GM19452 (cell line): ENCODE measurements at regions not wholly inside any gene's neighbourhood (a gene's known extent, or its start where the extent isn't known, plus 50 kb on each side); places are given as distances from the start of the nearest gene placed in this dataset.

Source experiments
- ATAC-seq: cut with Tn5 transposase; IDR thresholded peaks from one replicate; pipeline ENCODE4 v1.9.1; 2021; ENCODE audit not compliant: unreplicated experiment

DNA sequence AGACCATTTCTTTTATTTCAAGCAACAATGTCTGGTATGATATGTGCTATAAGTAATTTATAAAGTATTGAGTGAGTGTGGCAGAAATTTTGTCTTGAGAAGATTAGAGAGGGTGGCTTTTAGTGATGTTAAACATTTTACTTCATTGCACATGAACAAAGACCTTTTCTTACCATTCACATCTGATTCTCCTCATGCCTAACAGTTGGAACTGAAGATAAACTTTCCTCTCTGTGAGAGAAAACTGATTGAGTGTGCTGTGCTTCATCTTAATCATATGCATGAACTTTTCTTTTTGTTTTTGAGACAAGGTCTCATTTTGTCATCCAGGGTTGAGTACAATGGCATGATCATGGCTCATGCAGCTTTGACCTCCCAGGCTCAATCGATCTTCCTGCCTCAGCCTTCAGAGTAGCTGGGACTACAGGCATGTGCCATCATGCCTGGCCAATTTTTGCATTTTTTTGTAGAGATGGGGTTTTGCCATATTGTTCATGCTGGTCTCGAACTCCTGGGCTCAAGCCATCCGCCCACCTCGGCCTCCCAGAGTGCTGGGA, 377.7 kb upstream of the GOLIM4 start:
- ATAC-seq = no peak

DNA sequence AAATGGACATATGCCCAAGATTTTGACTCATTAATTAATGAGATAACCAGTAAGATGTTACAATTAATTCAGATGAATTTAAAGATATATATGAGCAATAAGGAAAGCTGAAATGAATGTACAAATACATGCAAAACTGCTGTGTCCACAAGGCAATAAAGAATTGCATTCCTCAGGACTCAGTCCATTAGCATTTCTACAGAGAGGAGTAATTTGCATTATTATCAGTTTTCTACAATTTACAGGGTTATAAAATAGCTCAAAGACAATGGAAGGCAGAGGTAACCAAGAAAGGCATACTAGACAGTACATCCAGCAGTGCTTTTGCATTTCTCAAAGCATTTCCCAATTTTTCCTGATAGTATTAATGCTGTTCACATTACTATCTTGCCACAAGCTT, 377.1 kb upstream of the GOLIM4 start:
- no peak for ATAC-seq

DNA sequence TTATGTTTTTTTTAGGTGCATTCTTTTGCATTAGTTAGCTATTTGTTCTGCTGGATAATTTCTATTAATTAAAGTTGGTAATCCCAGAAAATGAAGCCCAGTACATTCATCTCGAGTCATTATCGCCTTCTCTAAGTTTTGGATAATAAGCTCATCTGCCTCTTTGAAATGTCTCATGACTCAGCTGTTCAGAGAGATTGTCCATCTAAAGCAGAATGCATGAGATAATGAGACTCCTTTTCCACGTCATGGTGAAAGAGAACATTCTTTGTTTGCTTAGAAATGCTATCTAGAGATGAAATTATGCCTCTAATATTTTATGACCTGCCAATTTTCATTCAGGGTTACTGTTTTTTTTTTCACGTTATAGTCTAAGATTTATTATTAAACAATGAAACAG, 374.7 kb upstream of the GOLIM4 start:
- ATAC-seq = no peak

DNA sequence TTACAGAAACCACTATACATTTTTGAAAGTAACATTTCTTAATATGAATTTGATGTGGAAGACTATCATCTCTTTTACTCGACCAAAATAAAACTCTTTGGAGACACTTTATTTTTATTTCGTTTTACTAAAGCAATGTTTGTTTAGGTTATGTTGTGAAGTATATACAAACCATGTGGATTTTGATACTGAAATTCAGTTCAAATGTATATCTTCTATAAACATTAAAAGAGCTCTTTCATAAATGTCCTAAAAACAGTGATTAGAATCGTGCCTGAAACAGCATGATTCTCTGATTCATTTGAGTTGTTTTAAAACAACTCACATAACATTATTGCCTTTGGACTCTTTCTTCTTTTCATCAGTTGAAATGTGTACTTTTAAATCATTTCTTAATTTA, 373.7 kb upstream of the GOLIM4 start:
- no peak for ATAC-seq

DNA sequence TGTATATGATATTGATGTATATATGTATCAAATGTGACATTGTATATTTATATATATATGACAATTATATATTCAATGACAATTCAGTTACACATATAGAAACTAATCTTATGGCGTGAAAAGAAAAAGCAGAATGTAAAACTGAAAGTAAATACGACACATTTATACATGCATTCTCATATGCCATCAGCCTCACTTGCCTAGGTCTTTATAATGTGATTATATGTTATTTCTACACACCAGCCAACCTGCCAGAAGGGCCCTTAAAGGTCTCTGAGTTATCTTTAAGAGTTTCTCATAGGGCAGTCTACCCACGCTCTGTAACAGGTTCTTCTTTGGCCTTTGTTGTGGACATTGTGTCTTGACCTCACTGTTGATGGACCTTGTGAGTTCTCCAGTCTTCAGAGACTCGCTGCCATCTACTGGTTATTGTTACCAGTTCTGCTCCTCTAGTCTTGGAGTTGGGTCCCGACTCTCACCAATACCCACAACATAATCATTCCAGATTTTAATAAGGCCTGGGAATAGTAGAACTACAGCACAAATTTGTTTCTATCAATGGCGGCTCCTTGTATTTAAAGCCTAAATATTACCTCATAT, 371.5 kb upstream of the GOLIM4 start:
- ATAC-seq = peak; percentile 81

DNA sequence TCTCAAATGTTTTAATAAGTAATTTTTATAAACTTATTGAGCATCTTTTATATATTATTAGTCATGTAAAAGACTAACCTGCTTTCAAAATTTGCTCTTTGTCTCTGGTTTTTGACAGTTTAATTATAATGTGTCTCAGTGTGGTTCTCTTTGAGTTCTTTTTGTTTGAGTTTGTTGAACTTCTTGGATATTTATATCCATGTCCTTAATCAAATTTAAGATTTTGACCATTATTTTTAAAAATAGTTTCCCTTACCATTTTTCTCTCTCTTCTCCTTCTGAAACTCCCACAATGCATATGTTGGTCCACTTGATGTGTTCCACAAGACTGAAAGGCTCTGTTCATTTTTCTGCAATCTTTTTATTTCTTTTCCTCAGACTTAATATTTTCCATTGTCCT, 366.1 kb upstream of the GOLIM4 start:
- ATAC-seq = no peak

DNA sequence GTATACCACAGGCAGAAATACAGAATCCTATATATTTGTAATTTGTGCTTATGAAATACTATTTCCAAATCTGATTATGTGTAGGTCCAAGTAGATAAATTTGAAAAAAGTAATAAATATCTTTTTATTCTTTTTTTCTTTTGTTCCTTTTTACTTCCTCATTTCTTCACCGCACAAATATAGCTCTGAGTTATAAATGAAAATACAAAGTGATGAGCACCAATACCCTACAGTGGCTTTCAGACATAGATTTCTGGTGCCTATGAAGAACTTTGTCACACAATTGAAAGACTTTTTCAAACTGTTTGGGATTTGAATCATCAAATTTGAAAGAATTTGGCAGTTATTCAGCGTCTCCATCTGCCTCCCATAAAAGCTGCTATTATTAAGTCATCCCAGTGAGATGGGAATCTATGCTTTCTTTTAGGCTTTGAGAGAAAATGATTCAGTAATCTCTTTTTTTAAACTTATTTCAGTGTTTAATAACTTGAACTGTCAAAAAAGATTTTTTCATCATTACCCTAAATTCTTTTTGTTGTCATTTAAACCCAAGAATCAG, 363.6 kb upstream of the GOLIM4 start:
- ATAC-seq = no peak

DNA sequence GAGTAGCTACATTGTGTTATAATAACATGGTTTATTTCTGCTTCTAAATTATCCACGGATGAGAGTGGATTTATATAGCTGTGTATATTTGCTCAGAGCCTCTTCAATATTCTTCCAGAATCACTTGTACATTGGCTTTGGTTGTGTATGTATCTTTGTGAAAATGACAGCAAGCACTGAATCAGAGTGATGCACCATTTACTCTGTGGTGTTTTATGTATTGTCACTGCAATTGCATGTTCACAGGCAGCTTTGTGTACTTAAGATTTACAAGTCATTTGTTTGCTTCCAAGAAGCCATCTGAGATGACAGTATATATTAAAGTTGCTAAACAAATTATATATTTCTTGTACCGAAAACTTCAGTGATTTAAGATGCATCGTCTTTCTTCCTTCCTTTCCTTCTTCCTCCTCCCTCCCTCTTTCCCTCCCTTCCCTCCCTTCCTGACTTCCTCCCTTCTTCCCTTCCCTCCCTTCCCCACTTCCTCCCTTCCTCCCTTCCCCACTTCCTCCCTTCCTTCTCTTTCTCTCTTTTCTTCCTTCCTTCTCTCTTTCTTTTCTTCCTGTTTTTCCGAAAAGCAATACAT, 362.3 kb upstream of the GOLIM4 start:
- no peak for ATAC-seq

DNA sequence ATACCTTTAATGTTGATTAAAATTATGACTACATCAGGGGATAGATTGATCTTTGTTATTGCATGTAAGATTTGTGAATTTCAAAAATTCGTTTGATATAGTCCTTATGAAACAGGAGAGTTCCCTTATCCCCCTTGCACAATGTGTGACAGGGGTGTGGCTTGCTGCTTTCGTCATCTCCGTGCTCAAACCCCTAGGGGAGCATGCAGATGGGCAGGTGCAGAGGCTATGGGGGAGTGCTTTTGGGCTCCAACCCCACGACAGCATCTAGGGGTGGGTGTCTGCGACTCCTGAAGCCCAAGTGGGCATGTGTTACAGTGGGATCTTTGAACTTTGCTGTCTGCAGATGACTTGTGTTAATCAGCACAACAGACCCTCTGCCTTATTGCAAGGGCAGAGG, 360.1 kb upstream of the GOLIM4 start:
- no peak for ATAC-seq

DNA sequence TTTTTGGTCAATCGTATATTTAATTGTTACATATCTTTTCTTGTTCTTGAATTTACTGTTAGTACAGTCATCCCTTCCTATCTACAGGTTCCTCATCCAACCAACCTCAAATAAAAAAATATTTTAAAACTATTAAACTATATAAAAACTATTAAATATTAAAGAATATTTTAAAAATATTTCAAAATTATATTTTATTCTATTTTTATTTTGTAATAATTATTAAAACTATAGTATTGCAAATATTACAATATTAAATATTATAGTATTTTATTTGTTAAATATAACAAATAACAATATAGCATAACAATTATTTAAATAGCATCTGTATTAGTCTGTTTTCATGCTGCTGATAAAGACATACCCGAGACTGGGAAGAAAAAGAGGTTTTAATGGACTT, 357.9 kb upstream of the GOLIM4 start:
- no peak for ATAC-seq

DNA sequence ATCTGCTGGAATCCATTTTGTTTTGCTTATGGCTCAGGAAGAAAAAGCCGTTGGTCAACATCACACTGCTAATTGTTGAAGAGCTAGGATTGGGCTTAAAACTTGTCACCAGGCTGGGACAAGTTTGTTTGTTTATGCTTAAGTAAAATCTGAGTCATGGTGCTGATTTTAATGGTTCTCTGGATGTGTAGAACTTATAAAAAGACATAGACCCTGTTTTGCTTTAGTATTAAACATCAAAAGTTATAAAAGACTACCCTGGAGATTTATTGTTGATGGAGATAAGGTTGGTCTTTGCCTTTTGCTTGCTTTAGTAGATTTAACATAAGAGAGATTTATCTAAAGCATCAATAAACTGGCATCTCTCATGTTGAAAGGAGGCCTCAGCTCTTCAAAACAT, 348.2 kb upstream of the GOLIM4 start:
- no peak for ATAC-seq

DNA sequence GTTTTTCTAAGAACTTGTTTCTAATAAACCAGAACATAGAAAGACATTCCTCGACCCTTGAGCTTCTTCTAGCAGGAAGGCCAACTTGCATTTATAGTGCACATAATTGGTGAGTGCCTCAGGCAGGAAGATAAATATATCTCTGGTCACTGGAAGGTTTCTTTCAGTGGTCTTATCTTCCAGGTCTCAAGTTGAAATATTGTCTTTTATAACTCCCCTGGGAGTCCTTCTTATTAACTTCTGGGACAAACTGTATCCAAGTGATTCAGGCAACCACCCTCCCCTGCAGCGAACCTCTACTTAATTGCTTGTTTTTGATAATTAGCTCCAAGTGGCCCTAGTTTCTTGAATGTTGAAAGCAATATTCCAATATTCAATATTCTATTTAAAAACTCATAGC, 346.8 kb upstream of the GOLIM4 start:
- no peak for ATAC-seq

DNA sequence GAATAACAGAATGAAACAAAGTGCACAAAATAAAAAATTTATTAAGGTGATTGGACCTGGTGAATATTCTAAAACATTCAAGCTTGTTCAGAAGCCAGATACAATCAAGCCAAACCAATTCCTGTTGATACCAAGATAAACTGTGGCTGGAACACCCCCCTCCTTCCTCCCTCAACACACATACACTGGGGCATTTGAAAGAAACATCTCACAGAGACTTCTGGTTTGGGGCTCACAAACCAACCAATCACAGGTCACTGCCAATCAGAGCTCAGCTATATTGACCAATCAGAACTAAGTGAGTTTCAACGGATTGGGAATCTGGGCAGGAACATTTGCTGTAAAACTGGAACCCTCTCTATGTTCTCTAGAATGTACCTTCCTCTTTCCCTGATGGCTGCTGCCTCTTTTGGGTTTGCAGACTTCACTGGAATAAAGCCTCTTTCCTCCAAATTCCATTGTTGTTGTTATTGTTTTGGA, 340.6 kb upstream of the GOLIM4 start:
- no peak for ATAC-seq

DNA sequence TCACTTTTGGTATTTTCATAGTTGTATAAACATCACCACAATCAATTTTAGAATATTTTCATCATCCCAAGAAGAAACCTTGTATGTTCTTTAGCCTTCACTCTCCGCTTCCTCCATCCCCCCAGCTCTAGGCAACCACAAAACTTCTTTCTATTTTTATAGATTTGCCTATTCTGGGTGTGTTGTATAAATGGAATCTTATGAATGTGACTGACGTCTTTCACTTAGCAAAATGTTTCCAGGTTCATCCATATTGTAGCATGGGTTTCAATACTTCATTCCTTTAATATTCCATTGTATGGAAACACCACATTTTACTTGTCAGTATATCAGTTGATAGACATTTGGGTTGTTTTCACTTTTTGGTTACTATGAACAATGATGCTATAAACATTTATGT, 335.8 kb upstream of the GOLIM4 start:
- ATAC-seq = no peak

DNA sequence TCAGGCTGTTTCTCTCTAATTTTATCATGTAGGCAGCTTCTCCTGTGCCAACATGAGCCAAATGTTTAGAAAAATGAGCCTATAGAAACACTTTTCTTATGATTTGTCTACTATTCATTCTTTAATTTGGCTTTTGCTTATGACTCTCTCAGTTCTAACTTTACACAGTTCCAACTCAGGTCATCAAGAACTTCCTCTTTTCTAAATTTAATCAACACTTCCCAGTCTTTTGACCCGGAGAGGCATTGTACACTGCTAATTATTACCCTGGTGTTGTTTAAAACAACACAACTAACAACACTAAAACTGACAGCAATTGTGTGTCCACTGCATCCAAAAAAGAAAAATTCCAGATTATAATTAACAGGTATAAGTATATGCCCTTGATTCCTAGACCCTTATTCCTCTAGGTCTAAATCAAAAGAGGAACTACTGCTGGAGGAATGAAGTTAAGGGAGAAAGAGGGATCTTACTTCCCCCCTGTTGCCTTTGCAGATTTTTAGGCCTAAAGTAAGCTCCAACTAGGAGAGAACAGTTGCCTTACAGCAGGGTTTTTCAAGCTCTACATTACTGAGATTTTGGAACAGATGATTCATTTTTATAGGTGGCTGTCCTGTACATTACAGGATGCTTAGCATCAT, 332.2 kb upstream of the GOLIM4 start:
- no peak for ATAC-seq

DNA sequence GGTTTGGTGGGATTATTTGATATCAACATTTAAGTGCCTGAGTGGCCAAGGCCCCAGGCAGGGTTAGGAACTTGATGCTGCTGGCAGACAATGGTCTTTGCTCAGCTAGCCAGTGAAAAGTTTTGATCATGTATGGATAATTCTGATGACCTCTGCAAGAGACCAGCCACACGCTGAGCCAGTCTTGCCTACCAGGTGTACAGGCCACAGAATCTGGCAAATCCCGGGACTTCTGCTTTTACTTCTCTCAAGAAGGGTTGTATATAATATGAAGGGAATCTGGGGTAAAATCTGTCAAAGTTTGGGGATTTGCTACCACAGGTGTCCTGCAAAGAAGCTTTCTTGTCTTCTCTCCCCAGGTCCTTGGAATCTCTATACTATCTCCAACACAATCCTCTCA, 331.4 kb upstream of the GOLIM4 start:
- no peak for ATAC-seq

DNA sequence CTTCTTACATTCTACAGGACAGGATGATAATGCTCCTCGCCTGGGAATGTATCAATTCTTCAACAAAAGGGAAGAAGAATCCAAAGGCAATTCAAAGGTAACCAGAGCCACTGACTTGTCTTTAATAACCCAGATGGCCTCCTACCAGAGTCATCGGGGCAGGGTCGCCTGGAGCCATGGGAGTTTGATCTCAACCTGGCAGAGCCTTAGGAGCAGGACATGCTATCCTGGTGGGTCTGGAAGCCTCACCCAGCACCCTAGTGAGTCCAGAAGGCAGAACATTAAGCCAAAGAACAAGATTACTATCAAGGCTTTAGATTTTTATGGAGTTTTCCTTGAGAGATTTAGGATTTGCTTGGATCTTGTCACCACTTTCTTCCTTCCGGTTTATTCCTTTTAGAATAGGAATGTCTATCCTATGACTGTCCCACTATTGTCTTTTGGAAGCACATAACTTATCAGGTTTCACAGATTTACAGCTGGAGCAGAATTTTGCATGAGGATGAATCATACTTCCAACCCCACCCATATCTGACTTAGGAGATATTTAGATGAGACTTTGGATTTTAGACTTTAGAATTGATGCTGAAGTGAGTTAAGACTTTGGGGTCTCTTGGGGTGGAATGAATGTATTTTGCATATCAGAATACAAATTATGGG, 330.3 kb upstream of the GOLIM4 start:
- ATAC-seq = no peak

DNA sequence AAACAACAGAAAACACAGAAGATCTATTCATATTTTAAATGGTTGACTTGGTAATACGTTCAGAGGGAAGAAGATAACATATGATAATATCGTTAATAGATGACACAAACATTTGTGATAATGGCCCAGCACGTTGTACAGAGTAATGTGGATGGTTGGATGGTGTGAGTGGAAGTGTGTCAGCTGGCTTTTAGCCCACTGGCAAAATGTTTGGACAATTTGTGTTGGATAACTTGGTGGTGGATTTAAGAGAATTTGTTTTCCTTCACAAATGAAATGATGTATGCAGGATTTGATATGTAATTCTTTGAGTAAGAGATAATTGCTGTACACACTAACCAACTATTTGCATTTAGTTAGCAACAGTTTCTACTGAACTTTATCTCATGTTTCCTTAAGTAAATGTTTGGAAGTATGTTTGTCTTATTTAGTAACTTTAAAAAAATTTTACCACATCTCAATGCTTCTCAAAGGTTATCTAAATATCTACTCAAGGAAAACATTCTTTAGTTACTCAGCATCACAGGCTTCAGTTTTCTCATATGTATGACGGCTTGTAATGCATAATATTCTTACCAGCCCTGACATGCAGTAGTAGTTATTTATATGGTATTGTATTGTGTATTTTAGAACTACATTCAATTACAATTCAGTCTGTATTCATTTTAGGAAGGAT, 328.5 kb upstream of the GOLIM4 start:
- no peak for ATAC-seq

DNA sequence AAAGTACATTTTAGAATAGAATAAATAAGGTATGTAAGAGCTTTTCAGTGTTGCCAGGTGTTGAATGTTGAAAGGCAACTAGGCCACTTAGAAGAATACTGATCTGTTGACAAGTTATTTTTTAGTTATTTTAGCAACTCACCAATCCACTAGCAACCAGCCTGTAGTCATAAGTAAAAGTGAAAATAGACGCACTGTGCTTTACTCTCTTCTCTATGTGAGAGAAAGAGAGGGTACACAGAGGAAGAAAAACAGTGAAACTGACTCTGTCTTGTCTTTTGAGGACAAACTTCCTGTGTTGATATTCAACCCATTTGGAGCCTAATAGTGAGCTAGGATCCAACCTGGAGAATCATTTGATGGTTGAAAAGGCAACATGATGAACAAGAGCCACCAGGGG, 327.1 kb upstream of the GOLIM4 start:
- ATAC-seq = no peak

DNA sequence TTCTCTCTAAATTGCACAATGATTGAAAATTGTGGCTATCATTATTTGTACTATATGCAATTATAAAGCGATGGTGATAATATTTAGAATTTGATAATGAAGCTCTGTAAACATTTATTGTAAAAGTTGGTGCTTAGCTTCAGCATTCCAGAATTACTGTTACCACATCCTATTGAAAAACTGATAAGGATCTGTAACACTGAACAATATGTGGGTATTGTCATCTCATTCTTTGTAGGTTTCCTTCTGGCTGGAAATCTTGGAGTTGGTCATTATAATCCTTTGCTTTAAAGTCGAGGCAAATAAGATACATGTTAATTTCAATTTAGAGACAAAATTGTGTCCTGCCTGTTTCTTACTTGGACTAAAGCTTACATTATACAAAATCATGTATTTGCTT, 323.4 kb upstream of the GOLIM4 start:
- no peak for ATAC-seq

DNA sequence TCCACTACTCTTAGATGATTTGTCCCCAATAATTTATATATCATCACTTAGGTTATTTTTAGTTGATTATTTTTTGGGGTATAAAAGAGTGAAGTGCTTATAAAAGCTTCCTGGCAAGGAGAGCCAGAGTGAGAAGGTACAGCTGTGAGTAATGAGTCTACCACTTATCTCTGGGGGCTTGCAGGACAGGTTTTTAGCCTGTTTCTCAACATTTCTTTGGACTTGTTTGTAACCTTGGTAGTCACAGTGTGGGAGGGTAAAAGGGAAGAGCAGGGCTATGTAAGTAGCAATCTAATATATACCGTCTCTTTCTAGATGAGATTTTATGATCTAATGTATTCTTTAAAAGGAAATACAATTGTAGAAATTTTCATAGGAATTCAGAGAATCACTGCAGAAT, 321.3 kb upstream of the GOLIM4 start:
- ATAC-seq = no peak
